K562 (cell line): ENCODE measurements at regions not wholly inside any gene's neighbourhood (a gene's known extent, or its start where the extent isn't known, plus 50 kb on each side); places are given as distances from the start of the nearest gene placed in this dataset.

Experiments
- ATAC-seq: fragments of 200-7000 bp; cut with Tn5 transposase; 3 replicates; pipeline ENCODE4 v1.9.1; 2020; ENCODE audit warnings: moderate library complexity
- BruUV-seq: library from RNA; stranded (reverse); fragments of 400-500 nt; replicated peaks from 2 replicates; lab custom pipeline; 2021; lab: Mats Ljungman, UMichigan
- CTCF ChIA-PET: fragments of 300-600 bp; formaldehyde crosslinking; extraction: SDS; loops from one replicate; lab custom pipeline; 2021; ENCODE audit warnings: low intra/inter-chr PET ratio; lab: Yijun Ruan, JAX
- POLR2A ChIA-PET: fragments of 300-600, 350-650 bp; sonication (Branson Sonifier 250); formaldehyde crosslinking; extraction: SDS; loops from one replicate; lab custom pipeline; 2021; ENCODE audit warnings: antibody characterized with exemption, inconsistent platforms; lab: Yijun Ruan, JAX
- DNase-seq, 4 experiments: peaks; one replicate each; pipeline versions ENCODE4 v3.0.0 to v3.0.0-alpha.2; 2011 to 2018; ENCODE audit warnings: low spot score in 3 of 4, mixed read lengths in 3 of 4; ENCODE audit errors: extremely low read depth in 1 of 4
- FAIRE-seq: peaks from 2 replicates; lab custom pipeline; 2011; peaks lifted over from hg19 to GRCh38; lab: Jason Lieb, UNC
- H2AFZ ChIP-seq: 2 replicates; pipeline ENCODE4 v1.6.0; 2011; ENCODE audit warnings: low read depth, low read length, control low read depth, inconsistent platforms
- H3K27ac ChIP-seq: fragments of 200-600 bp; 3 replicates; pipeline ENCODE4 v1.8.0; 2011; ENCODE audit warnings: low read depth, mild to moderate bottlenecking, control low read depth, inconsistent platforms, low read length, moderate library complexity, mixed read lengths; ENCODE audit errors: extremely low read depth
- H3K27me3 ChIP-seq, 2 experiments: fragments of 300-600 bp in 1 of 2; 2 replicates in 1 of 2; 3 replicates in 1 of 2; pipeline versions ENCODE4 v1.6.0 to v1.8.0; 2011; ENCODE audit warnings: inconsistent platforms in 2 of 2, low read length in 2 of 2, mild to moderate bottlenecking in 1 of 2, mixed read lengths in 1 of 2, moderate library complexity in 1 of 2; ENCODE audit not compliant: control insufficient read depth in 2 of 2, insufficient read depth in 2 of 2
- H3K36me3 ChIP-seq: fragments of 300-600 bp; 3 replicates; pipeline ENCODE4 v1.8.0; 2011; ENCODE audit warnings: mild to moderate bottlenecking, low read length, inconsistent platforms; ENCODE audit not compliant: control insufficient read depth, insufficient read depth
- H3K4me1 ChIP-seq, 2 experiments: fragments of 200-600 bp in 1 of 2; replicated peaks in 1 of 2; 2 replicates in 1 of 2; 3 replicates in 1 of 2; pipeline versions ENCODE4 v1.5.1 to v1.8.0; 2011; ENCODE audit warnings: inconsistent platforms in 2 of 2, low read length in 2 of 2, mild to moderate bottlenecking in 1 of 2, mixed read lengths in 1 of 2, moderate library complexity in 1 of 2; ENCODE audit not compliant: control insufficient read depth in 2 of 2, insufficient read depth in 2 of 2
- H3K4me2 ChIP-seq: 2 replicates; pipeline ENCODE4 v1.6.1; 2011; ENCODE audit warnings: low read length, control low read depth, inconsistent platforms, mixed read lengths; ENCODE audit not compliant: insufficient read depth
- H3K4me3 ChIP-seq: fragments of 200-600 bp; sonication (generic), shearing (Covaris generic); 2 replicates; pipeline ENCODE4 v1.5.1; 2016; ENCODE audit warnings: control low read depth, inconsistent platforms
- H3K79me2 ChIP-seq: fragments of 200-600 bp; 3 replicates; pipeline ENCODE4 v1.8.0; 2011; ENCODE audit warnings: low read length, inconsistent platforms; ENCODE audit not compliant: control insufficient read depth, insufficient read depth
- H3K9ac ChIP-seq, 2 experiments: 2 replicates each; pipeline versions ENCODE4 v1.6.0 to v1.6.1; 2011; ENCODE audit warnings: low read depth in 2 of 2, low read length in 2 of 2, control low read depth in 1 of 2, inconsistent platforms in 1 of 2, mild to moderate bottlenecking in 1 of 2, mixed read lengths in 1 of 2; ENCODE audit not compliant: insufficient read depth in 1 of 2
- H3K9me1 ChIP-seq: one replicate; pipeline ENCODE4 v1.6.0; 2011; ENCODE audit warnings: inconsistent platforms, mild to moderate bottlenecking, low read length, moderate library complexity; ENCODE audit not compliant: control insufficient read depth, insufficient read depth
- H3K9me3 ChIP-seq: replicated peaks from 2 replicates; pipeline ENCODE4 v1.5.1; 2011; ENCODE audit warnings: low read depth, low read length, inconsistent platforms; ENCODE audit not compliant: control insufficient read depth, insufficient read depth
- H4K20me1 ChIP-seq: replicated peaks from 2 replicates; pipeline ENCODE4 v1.6.1; 2011; ENCODE audit warnings: low read length, inconsistent platforms, mixed read lengths; ENCODE audit not compliant: control insufficient read depth, insufficient read depth
- FOXJ3 ChIP-seq: sonication (generic); formaldehyde crosslinking; IDR thresholded peaks from 2 replicates; pipeline ENCODE4 v1.4.0; 2020; ENCODE audit warnings: mild to moderate bottlenecking, missing genetic modification reagents
- GTF2F1 ChIP-seq: IDR thresholded peaks from 2 replicates; pipeline ENCODE4 v1.6.1; 2011; ENCODE audit warnings: low read depth, low read length, improper control_type of control experiment
- KLF13 ChIP-seq: fragments of 450-650 bp; IDR thresholded peaks from 2 replicates; pipeline ENCODE4 v1.6.1; 2016; ENCODE audit warnings: missing genetic modification characterization, low read depth, mild to moderate bottlenecking, missing compliant biosample characterization, moderate library complexity, borderline replicate concordance
- MIER1 ChIP-seq: fragments of 450-650 bp; IDR thresholded peaks from 2 replicates; pipeline ENCODE4 v1.6.1; 2016; ENCODE audit warnings: antibody characterized with exemption, mild to moderate bottlenecking, low read depth
- PPARD ChIP-seq: fragments of 250-450 bp; sonication (Bioruptor Pico); IDR thresholded peaks from 2 replicates; pipeline ENCODE4 v1.8.0; 2022; ENCODE audit warnings: inconsistent platforms, mild to moderate bottlenecking, moderate library complexity
- ZNF12 ChIP-seq: sonication (generic); formaldehyde crosslinking; IDR thresholded peaks from 2 replicates; pipeline ENCODE4 v1.4.0; 2020; ENCODE audit warnings: mild to moderate bottlenecking, missing genetic modification reagents
- ZNF324 ChIP-seq: fragments of 250-450 bp; sonication (Bioruptor Pico); IDR thresholded peaks from 2 replicates; pipeline ENCODE4 v1.4.0; 2020; ENCODE audit warnings: mild to moderate bottlenecking
- ZNF384 ChIP-seq: IDR thresholded peaks from 2 replicates; pipeline ENCODE4 v1.6.1; 2012; ENCODE audit warnings: low read depth, low read length, improper control_type of control experiment
- WGBS: fragments of 100-300 bp; shearing (Covaris generic); methylation state at CpG from one replicate; pipeline ENCODE4 v1.1.6; 2016; ENCODE audit warnings: low coverage, mixed read lengths; ENCODE audit not compliant: insufficient coverage; ENCODE audit errors: missing lambda C conversion rate; 5-methylcytosine and 5-hydroxymethylcytosine counted together
- in situ Hi-C: fragments of 300-500 bp; cut with MboI; formaldehyde crosslinking; loops from 4 replicates; pipeline ENCODE4 v1.15.0; 2018; ENCODE audit warnings: inconsistent platforms, mixed read lengths
- intact Hi-C: fragments of 100-400 bp; cut with micrococcal nuclease; formaldehyde crosslinking; loops from 2 replicates; pipeline ENCODE4 v1.14.2; 2022
- TF ChIP-seq, protein P1 (sequence below): fragments of 250-450 bp; sonication (Bioruptor Pico); IDR thresholded peaks from 2 replicates; pipeline ENCODE4 v1.4.0; 2020; ENCODE audit warnings: mild to moderate bottlenecking, moderate library complexity
- TF ChIP-seq, protein P2 (sequence below), 2 experiments: fragments of 450-650 bp in 1 of 2; sonication (generic) in 1 of 2; formaldehyde crosslinking in 1 of 2; IDR thresholded peaks; 2 replicates each; pipeline versions ENCODE4 v1.7.1 to v1.9.0; 2016 to 2022; ENCODE audit warnings: inconsistent platforms in 1 of 2, mild to moderate bottlenecking in 1 of 2, missing genetic modification reagents in 1 of 2

DNA sequence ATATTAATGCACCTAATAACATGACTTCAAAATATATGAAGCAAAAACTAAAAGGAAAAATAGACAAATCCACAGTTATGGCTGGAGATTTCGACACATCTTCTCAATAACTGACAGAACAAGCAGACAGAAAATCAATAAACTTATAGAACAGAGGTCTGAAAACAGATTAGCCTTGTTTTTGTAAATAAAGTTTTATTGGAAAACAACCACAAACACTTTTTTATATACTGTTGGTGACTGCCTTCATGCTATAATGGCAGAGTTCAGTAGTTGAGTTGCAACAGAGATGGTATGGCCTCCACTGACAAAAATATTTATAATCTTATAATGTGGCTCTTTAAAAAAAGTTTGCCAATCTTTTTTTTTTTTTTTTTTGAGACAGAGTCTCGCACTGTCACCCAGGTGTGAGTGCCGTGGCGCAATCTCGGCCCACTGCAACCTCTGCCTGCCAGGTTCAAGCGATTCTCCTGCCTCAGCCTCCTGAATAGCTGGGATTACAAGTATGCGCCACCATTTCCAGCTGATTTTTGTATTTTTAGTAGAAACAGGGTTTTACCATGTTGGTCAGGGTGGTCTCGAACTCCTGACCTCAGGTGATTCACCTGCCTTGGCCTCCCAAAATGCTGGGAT is 52.2 kb upstream of the GATA2 start:
- H4K20me1 ChIP-seq, result no peaks in the 10 kb centered on the region
- ChIA-PET CTCF (no interaction called here), POLR2A (no interaction called here)
- no peak overlapping the region for H3K4me2 ChIP-seq
- intact Hi-C loops, result loop anchor here (5.0 kb wide), 2 partner anchors 43 to 58 kb away; no protein-coding TSS in a partner anchor
- H3K4me1 ChIP-seq, result peaks cover 36 to 37% of the 10 kb centered on the region in 2 experiments
- ATAC-seq, result no peak
- H3K79me2 ChIP-seq, result no peaks in the 10 kb centered on the region
- no TSS peak for BruUV-seq
- H3K9me3 ChIP-seq, result no peaks in the 10 kb centered on the region
- H3K9me1 ChIP-seq, result no peaks in the 10 kb centered on the region
- no peak overlapping the region for H3K9ac ChIP-seq
- no peak for FAIRE-seq
- H2AFZ ChIP-seq, result no peak overlapping the region
- no peak overlapping the region for H3K4me3 ChIP-seq
- no peaks in the 10 kb centered on the region for H3K36me3 ChIP-seq
- WGBS, result 69% methylated on average over 4 of the region's 8 CpGs
- no peak overlapping the region for H3K27ac ChIP-seq
- no peak for DNase-seq
- in situ Hi-C loops, result no loop called here
- H3K27me3 ChIP-seq, result no peaks in the 10 kb centered on the region
- no peak for TF ChIP-seq ZNF324
- no peak for TF ChIP-seq FOXJ3
- TF ChIP-seq, protein P1, sequence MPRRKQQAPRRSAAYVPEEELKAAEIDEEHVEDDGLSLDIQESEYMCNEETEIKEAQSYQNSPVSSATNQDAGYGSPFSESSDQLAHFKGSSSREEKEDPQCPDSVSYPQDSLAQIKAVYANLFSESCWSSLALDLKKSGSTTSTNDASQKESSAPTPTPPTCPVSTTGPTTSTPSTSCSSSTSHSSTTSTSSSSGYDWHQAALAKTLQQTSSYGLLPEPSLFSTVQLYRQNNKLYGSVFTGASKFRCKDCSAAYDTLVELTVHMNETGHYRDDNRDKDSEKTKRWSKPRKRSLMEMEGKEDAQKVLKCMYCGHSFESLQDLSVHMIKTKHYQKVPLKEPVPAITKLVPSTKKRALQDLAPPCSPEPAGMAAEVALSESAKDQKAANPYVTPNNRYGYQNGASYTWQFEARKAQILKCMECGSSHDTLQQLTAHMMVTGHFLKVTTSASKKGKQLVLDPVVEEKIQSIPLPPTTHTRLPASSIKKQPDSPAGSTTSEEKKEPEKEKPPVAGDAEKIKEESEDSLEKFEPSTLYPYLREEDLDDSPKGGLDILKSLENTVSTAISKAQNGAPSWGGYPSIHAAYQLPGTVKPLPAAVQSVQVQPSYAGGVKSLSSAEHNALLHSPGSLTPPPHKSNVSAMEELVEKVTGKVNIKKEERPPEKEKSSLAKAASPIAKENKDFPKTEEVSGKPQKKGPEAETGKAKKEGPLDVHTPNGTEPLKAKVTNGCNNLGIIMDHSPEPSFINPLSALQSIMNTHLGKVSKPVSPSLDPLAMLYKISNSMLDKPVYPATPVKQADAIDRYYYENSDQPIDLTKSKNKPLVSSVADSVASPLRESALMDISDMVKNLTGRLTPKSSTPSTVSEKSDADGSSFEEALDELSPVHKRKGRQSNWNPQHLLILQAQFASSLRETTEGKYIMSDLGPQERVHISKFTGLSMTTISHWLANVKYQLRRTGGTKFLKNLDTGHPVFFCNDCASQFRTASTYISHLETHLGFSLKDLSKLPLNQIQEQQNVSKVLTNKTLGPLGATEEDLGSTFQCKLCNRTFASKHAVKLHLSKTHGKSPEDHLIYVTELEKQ (CRISPR knock-in tag), result no peak
- TF ChIP-seq GTF2F1, result no peak
- TF ChIP-seq PPARD (CRISPR knock-in tag), result no peak
- TF ChIP-seq, protein P2, sequence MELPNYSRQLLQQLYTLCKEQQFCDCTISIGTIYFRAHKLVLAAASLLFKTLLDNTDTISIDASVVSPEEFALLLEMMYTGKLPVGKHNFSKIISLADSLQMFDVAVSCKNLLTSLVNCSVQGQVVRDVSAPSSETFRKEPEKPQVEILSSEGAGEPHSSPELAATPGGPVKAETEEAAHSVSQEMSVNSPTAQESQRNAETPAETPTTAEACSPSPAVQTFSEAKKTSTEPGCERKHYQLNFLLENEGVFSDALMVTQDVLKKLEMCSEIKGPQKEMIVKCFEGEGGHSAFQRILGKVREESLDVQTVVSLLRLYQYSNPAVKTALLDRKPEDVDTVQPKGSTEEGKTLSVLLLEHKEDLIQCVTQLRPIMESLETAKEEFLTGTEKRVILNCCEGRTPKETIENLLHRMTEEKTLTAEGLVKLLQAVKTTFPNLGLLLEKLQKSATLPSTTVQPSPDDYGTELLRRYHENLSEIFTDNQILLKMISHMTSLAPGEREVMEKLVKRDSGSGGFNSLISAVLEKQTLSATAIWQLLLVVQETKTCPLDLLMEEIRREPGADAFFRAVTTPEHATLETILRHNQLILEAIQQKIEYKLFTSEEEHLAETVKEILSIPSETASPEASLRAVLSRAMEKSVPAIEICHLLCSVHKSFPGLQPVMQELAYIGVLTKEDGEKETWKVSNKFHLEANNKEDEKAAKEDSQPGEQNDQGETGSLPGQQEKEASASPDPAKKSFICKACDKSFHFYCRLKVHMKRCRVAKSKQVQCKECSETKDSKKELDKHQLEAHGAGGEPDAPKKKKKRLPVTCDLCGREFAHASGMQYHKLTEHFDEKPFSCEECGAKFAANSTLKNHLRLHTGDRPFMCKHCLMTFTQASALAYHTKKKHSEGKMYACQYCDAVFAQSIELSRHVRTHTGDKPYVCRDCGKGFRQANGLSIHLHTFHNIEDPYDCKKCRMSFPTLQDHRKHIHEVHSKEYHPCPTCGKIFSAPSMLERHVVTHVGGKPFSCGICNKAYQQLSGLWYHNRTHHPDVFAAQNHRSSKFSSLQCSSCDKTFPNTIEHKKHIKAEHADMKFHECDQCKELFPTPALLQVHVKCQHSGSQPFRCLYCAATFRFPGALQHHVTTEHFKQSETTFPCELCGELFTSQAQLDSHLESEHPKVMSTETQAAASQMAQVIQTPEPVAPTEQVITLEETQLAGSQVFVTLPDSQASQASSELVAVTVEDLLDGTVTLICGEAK (IDR thresholded peaks at IDR 0.05), result peak; percentile 92
- TF ChIP-seq, protein P2 (CRISPR knock-in tag; IDR thresholded peaks at IDR 0.05), result peak; percentile 79
- no peak for TF ChIP-seq ZNF12
- TF ChIP-seq ZNF384, result peak; percentile 30; the same call in 1 of the 2 replicates
- TF ChIP-seq KLF13, result no peak
- no peak for TF ChIP-seq MIER1
